ENCODE measurements at regions not wholly inside any gene's neighbourhood (a gene's known extent, or its start where the extent isn't known, plus 50 kb on each side); places are given as distances from the start of the nearest gene placed in this dataset.

DNA sequence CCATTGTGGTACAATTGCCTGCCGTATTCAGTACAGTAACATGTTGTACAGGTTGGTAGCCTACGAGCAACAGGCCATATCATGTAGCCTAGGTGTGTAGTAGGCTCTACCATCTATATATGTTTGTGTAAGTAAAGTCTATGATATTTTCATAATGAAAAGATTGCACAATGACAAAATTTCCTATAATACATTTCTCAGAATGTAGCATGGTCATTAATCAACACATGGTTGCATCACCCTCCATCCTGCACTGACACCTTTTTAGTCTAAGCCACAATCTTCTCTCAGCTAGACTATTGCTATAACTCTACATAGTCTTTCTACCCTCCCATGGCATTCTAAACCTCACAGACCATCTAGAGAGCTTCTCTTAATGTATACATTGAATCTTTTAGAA is 158.5 kb upstream of the HMGA2 start:
- DNase-seq (ENCODE audit: extremely low spot score), result no peak
- ChIA-PET POLR2A (no interaction called here), CTCF (no interaction called here)
- TF ChIP-seq, protein P1, sequence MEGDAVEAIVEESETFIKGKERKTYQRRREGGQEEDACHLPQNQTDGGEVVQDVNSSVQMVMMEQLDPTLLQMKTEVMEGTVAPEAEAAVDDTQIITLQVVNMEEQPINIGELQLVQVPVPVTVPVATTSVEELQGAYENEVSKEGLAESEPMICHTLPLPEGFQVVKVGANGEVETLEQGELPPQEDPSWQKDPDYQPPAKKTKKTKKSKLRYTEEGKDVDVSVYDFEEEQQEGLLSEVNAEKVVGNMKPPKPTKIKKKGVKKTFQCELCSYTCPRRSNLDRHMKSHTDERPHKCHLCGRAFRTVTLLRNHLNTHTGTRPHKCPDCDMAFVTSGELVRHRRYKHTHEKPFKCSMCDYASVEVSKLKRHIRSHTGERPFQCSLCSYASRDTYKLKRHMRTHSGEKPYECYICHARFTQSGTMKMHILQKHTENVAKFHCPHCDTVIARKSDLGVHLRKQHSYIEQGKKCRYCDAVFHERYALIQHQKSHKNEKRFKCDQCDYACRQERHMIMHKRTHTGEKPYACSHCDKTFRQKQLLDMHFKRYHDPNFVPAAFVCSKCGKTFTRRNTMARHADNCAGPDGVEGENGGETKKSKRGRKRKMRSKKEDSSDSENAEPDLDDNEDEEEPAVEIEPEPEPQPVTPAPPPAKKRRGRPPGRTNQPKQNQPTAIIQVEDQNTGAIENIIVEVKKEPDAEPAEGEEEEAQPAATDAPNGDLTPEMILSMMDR (IDR thresholded peaks at IDR 0.05; ENCODE audit: control extremely low read depth, extremely low read depth, low read depth, missing control alignments), result no peak

DNA sequence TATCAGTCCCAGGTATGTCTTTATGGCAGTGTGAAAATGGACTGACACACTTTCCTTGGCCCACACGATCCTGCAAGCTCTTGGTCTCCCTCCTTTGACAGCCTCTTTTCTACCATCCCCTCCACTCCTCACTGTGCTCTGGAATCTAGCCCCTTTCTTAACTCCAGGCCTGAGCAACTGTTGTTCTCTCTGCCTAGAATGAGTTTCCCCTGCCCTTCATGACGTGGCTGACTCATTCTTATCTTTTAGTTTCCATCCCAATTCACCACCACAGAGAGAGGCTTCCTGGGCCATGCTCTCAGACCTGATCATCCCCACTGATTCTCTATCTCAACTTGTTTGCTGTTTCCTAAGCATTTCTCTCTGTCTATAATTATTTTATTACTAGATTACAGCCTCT is 157.4 kb upstream of the HMGA2 start:
- ChIA-PET CTCF (interaction anchor here (1.5 kb wide), 1 partner anchor 11 kb away, joined by 3 read pairs; no protein-coding TSS in a partner anchor), POLR2A (no interaction called here)
- DNase-seq (ENCODE audit: extremely low spot score), result no peak
- TF ChIP-seq, protein P1 (IDR thresholded peaks at IDR 0.05; ENCODE audit: control extremely low read depth, extremely low read depth, low read depth, missing control alignments), result no peak

DNA sequence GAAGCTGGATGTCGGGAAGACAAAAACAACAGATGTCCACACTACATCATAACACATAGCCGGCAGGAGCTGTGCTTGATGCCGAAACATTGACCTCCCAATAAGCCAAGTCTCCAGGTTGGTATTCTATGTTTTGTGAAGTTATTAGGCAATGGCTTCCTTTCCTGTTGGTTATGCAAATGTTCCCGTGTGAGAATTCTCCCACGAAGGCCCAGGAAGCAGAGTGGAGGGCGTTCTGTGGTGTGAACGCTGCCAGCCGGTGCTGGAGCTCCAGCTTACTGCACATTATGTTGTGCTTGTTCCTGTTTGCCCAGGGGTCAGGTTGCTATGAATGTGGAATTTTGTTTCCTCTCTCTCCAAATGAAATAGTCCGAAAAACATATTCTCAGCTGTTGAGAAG is 156.4 kb upstream of the HMGA2 start:
- TF ChIP-seq, protein P1 (IDR thresholded peaks at IDR 0.05; ENCODE audit: control extremely low read depth, extremely low read depth, low read depth, missing control alignments), result no peak
- CTCF ChIA-PET, result interaction anchor here (0.9 to 1.5 kb wide), 2 partner anchors 10 to 199 kb away, joined by 3 read pairs; no protein-coding TSS in a partner anchor
- no peak for DNase-seq (ENCODE audit: extremely low spot score)
- POLR2A ChIA-PET, result no interaction called here

DNA sequence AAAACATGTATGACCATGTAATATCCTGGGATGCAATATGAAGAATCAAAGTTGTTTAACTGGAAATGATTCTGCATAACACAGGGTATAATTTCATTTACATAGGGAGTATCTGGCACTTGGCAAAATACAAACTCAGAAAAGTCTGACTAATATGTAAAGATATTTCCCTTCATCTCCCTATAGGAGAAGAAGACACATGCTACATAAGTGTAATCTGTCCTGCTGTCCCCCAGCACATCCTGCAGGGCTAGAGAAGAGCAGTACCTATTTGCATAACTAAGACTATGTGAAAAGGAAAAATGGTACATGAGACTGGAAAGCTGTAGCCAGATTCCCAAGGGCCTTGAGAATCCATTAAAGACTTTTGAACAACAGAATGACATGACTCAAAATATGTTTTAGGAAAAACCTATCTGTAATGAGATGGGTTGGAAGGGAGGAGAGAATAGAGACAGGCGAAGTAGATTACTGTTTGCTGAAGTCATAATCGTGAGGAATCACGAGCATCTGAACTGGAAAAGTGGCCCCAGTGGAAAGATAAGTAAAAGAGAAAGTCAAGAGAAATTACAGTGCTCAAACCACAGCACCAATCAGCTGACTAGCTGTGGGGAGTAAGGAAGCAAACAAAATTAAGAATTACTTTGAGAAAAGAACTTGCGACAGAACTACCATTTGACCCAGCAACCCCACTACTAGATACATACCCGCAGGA is 155.1 kb upstream of the HMGA2 start:
- POLR2A ChIA-PET, result no interaction called here

DNA sequence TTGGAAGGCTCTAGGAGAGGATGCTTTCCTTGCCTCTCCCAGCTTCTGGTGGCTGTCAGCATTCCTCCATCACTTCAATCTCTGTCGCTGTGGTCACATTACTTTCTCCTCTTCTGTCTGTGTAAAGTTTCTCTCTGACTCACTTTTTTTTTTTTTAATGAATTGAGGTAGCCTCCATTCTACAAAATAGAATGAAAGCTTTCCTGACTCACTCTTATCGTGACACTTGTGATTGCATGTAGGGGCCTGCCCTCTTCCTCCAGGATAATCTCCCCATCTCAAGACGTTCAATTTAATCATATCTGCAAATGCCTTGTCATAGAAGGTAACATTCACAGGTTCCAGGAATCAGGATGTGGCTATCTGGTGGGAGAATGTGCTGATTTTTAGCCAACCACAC is 153.5 kb upstream of the HMGA2 start:
- ChIA-PET POLR2A (no interaction called here), CTCF (no interaction called here)
- DNase-seq (ENCODE audit: extremely low spot score), result no peak
- TF ChIP-seq, protein P1 (IDR thresholded peaks at IDR 0.05; ENCODE audit: control extremely low read depth, extremely low read depth, low read depth, missing control alignments), result no peak

More for the DNA sequence above, 155.1 kb upstream of the HMGA2 start:
- DNase-seq (ENCODE audit: extremely low spot score), result no peak
- TF ChIP-seq, protein P1 (IDR thresholded peaks at IDR 0.05; ENCODE audit: control extremely low read depth, extremely low read depth, low read depth, missing control alignments), result no peak
- CTCF ChIA-PET, result no interaction called here

DNA sequence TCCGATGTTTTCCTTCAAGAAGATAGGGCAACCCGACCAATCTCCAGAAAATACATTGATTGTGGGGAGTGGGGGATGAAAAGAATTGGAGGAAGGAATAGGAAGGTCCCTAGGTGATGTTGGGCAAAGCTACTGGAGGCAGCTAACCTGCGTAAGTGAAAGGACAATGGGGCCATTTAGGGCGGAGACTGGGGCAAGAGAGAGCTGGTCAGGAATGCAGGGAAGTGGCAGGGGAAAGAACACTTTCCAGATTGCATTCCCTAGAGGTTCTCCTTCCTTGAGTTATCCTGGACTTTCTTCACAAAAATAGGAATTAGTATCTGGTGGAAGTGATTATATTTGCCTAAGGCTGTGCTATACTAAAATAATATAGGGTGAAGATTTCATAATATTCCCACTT is 151.8 kb upstream of the HMGA2 start:
- POLR2A ChIA-PET, result no interaction called here
- TF ChIP-seq, protein P1 (IDR thresholded peaks at IDR 0.05; ENCODE audit: control extremely low read depth, extremely low read depth, low read depth, missing control alignments), result no peak
- CTCF ChIA-PET, result interaction anchor here (1.4 kb wide), 1 partner anchor 13 kb away, joined by 4 read pairs; no protein-coding TSS in a partner anchor

More for the DNA sequence above, 151.8 kb upstream of the HMGA2 start:
- no peak for DNase-seq (ENCODE audit: extremely low spot score)

Data from GM10248 (cell line).